ENCODE measurements at regions not wholly inside any gene's neighbourhood (a gene's known extent, or its start where the extent isn't known, plus 50 kb on each side); places are given as distances from the start of the nearest gene placed in this dataset.
A peak's percentile ranks its signal among the peaks of the same experiment; 100 is the strongest.

DNA sequence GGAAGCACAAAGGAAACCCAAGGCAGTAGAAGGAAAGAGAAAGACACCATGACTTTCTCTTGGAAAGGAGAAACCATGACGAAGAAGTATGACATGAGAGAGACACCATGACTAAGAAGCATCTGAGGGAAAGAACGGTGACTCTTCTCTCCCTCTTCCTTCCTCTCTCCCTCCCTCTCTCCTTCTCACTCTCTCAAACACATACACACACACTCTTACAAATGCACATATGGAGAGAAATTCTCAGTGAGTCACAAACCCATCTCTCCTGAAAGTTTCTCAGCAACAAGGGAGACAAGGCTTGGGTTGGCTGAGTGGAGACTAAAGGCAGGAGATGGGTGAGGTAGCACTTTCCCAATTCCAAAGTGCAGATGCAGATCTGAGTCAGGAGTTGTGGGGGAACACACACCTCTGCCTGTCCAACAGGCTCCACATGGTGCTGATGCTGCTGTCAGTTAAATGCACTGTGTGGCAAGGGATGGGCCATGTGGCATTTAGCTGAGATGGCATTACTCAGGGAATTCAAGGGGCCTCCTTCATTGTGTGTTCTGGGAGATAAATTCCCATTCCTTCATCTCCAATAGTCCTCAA, 336.7 kb upstream of the C16orf82 start:
- no peak for DNase-seq

DNA sequence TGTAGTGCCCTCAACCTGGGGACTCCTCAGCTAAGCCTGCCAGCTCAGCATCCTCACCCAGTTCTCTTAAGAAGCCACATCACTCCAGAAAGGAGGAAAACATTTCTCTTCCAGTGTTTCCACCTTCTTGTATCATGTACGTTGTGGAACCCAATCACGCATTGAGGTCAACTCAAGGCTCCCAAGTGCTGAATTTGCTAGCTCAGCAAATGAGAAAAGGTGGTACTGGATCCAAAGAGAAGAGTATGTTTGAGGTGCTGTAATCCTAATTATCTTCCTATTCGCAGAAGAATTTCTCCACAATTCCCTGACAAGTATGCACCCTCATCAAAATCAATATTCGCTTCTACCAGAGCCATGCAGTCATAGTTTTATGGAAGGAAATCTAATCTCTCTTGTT, 335.0 kb upstream of the C16orf82 start:
- DNase-seq: no peak

DNA sequence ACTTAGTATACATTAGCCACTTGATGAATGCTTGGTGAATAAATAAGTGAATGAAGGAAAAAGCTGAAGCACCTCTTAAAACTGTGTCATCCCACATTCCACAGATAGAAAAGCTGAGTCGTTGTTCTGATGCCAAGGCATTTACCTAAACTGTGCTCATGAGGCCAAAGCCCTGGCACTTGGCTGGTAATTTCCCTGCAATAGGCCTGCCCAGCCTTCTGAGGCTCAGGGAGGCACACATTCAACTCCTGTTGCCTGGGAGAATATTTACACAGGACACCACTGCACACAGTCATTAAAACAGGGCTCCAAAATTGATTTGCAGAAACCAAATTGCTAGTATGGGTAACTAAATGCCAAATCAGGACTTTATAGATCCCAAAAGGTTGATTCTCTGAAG, 333.0 kb upstream of the C16orf82 start:
- DNase-seq: no peak

DNA sequence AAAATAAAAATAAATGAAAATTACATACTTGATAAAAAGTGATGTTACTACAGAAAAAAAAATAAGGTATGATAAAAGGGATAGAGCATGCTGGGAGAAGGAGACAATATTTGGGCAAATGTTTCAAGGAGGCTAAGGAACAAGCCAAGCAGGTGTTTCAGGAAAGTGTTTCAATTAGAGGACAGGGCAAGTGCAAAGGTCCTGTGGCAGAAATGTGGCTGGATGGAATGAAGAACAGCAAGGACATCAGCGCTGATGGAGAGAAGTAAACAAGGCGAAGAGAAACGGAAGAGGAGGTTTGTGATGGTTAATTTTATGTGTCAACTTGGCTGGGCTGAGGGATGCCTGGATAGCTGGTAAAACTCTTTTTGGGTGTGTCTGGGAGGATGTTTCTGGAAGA, 331.2 kb upstream of the C16orf82 start:
- DNase-seq: no peak

DNA sequence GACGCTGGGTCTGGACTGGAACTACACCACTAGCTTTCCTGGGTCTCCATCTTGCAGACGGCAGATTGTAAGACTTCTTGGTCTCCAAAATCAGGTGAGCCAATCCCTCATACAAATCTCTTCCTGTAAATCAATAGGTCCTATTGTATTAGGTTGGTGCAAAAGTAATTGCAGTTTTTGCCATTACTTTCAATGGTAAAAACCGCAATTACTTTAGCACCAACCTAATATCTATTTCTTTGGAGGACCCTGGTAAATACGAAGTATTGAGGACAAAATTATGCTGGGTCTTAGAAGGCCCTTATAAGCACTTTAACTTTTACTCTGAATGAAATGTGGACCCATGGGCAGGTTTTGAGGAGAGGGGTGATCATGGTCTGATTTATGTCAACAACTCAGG, 330.6 kb upstream of the C16orf82 start:
- no peak for DNase-seq

DNA sequence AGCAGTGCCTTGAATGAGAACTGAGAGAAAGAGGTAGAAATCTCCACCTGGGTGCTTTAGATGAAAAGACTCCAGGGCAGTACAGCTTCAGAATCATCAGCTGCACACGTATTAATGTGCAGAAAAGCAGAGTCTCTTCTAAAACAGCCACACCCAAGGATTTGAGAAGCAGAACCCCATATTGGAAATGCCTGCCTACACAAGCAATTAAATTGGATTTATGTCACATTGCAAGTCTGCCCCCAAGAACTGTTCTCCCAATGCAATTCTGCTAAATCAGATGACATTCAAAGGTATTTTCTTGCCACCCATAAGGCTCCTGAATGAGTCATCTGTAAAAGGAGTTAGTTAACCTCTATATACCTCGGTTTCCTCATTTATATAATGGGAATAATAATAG, 326.0 kb upstream of the C16orf82 start:
- DNase-seq: no peak

DNA sequence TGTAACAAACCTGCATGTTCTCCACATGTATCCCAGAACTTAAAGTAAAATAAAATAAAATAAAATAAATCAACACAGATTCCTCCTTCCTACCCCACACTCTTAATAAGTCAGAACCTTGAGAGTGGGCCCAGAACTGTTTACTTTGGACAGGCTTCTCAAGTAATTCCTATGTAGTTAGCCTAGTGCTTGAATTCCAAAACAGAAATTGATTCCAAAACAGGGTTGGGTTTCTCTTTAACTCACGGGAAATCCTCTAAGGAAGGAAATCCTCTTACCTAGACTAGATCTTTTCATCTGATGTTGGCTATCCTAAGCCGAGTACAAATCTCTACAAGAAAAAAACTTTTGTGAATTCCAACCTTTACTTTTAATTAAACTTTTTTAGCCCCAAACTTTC, 324.7 kb upstream of the C16orf82 start:
- DNase-seq: no peak

DNA sequence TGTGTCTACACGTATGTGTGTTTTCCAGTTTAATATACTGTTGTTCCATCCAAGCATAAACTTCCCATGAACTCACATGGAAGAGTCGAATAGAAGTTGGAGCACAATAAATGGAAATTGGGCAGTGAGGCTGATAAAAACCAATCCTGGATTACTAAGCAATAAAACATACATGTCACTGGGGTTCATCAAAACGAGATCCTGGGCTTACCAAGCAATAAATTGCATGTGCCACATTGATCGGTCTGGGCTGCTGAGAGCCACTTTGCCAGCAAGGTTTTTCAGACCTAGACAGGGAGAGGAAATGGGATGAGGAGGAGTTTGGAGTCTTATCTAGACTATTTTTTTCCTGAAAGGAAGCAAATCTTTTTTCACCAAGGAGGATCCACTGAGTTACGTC, 322.3 kb upstream of the C16orf82 start:
- DNase-seq: no peak

DNA sequence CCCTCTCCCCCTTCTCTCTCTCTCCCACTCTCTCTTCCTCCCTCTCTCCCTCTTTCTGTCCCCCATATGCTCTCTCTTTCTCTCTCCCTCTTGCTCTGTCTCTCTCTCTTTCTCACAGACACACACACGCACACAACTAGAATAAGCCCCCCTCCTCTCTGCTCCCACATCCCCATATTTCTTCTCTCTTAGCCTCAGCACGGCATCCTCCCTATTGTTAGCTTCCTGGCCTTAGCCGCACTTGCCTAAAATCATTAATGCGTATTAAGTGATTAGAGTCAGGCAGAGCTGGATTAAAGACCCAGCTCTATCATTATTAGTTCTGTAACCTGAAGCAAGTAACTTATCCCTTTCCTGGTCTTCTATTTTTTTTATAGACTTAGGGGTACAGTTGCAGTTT, 319.0 kb upstream of the C16orf82 start:
- DNase-seq: no peak

DNA sequence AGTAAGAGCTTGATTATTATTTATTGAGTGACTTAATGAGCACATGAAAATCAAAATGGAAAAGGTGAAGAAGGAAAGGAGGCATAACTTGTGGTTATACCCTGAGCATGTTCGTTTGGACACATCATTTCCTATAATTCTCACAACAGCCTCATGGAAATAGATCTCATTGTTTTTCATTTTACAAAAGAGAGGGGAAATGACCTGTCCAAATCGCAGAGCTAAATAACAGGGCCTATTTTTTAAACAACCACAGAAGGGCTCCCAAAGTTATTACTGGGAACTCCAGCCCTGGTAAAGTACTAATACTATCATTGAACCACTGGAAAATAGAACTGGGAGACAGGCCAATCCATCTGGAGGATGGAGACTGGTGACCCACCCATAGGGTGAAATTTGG, 317.7 kb upstream of the C16orf82 start:
- DNase-seq: no peak

DNA sequence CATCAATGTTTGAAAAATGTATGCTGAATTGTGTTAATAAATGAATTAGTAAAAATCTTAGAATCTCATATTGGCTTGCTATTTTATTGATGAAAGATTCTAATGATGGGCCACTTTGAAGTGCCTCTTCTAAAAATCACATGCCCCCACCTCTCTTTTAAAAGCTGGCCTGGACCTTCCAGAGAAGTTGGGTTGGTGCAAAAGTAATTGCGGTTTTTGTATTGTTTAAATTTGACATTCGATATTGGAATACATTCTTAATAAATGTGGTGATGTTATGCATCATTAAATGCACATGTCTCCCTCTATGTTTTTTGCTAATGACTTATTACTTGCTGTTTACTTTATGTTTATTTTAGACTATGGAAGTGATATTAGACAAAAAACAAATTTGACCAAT, 314.6 kb upstream of the C16orf82 start:
- no peak for DNase-seq

DNA sequence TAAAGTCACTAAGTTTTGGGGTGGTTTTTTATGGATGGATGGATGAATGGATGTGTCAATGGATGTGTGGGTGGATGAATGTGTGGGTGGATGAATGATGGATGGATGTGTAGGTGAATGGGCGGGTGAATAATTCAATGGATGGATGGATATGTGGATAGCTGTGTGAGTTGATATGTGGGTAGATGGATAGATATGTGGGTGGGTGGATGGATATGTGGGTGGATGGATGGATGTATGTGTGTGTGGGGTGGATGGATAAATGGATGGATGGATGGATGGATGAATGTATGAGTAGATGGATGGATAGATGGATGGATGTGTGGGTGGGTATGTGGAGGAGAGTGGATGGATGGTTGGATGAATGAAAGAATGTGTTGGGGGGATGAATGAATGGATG, 310.1 kb upstream of the C16orf82 start:
- DNase-seq: no peak

DNA sequence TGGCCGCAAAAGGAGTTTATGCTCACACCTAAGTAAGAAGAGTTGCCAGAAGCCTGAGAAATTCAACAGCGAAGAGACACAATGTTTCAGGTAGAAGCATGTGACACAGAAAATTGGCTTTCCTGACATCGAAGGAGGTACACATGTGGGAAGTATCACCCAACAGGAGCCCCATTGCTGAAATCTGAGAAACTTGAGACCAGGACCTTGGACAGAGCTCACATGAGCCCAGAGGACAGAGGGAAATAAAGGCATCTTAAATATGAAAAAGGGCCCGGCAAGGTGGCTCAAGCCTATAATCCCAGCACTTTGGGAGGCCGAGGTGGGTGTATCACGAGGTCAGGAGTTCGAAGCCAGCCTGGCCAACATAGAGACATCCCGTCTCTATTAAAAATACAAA, 304.1 kb upstream of the C16orf82 start:
- no peak for DNase-seq

DNA sequence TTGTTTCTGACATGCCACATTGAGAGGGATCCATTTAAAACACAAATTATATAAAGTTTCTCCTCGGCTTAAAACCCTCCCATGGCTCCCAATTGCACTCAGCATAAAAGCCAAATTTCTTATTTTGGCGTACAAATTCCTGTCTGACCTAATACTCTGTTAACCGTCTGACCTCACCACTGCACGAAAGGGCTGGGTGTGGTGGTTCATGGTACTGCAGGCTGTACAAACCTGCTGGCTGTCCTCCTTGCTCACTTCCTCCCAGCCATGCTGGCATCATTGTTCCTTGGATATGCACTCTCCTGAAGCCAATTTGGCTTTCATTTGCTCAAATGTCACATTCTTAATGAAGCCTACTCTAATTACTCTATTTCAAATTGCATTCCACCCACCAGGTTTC, 301.6 kb upstream of the C16orf82 start:
- DNase-seq: peak in 1 of 2 experiments; percentile 8

DNA sequence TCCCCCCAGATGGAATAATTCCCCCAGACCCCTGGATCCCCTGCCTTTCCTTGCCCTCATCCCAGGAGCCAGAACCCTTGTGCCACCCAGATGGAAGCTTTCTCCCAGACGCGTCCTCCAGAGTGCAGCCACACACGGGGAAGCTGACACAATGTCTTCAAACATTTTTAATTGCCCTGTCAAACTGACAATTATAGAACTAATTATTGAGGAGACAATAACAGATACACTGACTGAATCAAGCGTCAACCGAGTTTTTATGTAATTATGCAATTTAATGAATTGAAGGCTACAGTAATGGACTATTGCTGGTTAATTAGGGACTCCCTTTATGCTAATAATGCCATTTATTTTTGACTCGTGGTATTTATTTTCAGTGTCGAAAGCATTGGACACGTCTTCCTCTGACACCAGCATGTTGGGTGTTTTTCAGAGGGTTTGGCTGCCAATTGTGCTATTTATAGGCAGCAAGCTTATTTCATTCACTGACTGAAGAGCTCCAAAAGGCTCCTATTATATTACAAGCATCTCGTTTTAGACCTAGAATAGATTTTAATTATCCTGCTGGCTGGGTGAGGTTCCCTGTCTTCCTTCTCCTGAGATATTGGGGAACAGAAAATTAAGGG, 298.2 kb upstream of the C16orf82 start:
- DNase-seq: no peak

DNA sequence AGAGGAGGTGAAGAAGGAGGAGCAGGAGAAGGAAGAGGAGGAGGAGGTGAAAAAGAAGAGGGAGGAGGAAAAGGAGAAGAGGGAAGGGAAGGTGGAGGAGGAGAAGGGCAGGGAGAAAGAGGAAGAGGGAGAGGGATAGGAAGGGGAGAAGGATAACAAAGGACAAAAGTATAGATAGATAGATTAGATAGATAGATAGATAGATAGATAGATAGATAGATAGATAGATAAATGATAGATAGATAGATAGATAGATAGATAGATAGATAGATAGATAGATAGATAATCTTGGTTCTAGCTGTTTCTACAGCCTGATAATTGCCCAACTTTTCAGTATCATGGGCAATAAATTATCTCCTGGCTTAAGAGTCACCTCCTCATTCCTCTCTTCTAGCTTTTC, 296.2 kb upstream of the C16orf82 start:
- no peak for DNase-seq

DNA sequence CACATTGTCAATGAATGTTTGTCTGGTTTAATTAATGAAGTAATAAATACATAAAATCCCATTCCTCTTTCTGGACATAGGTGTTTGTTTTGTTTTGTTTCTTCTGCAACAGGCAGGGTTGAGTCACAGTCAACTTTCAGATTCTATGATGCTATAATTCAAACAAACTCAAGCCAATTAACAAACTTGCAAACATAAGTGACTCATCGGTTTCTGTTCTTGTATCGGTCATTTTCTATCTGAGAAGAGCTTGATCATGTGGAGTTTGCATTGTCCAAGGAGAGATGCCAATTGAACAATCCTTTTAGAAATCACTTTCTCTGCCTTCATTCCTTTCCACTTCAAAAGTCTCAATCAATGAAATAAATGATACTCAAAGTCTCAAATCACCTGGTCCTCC, 294.2 kb upstream of the C16orf82 start:
- no peak for DNase-seq

DNA sequence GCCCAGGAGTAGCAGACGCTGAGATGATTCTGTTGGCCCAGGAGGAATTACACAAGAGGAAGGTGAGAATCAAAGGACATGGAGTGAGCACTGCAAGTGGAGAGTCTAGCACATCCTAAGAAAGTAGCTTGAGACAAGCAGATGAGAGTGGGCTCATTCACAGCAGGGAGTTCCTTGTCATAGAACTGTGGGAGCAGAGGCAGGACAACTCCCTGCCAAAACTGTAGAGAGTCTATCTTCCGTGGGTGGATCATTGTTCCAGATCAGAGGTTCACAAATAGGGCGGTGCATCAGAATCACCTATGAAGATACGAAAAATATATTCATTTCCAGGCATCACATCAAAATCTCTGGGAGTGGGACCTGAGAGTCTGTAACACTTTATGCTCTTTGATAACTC, 288.9 kb upstream of the C16orf82 start:
- no peak for DNase-seq

DNA sequence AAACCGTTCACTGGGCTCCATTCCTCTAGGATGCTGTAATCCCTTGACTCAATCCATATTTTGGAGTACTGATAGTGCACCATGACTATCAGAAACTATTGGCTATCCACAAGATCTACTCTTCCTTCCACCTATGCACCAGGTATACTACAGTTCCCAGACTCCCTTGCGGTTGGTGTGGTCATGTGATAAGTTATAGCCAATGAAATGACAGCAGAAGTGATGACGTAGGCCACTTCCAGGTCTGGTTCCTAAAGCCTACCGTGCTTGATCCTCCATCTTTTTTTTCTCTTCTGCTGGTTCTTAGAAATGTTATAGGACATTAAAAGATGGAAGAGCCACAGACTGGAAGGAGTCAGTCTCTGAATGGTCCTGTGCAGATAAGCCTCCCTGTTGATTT, 278.8 kb upstream of the C16orf82 start:
- DNase-seq: no peak

DNA sequence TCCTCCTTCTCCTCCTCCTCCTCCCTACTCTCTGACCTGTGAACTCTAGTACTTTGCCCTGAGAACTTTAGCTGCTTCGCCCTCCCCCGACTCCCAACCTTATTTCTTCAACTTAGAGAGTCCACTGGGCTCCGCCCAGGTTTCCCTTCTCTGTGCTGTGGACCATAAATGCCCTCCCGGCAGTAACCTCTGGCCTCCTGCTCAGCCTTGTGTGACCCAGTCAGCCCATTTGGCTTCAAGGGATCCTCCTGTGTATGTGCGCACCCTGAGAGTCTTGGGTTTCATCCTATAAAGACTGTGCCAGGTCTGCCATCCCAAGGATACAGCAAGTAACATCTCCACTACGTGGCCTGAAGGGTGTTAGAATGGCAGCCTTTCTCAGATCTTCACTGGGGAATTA, 275.6 kb upstream of the C16orf82 start:
- DNase-seq: no peak

DNA sequence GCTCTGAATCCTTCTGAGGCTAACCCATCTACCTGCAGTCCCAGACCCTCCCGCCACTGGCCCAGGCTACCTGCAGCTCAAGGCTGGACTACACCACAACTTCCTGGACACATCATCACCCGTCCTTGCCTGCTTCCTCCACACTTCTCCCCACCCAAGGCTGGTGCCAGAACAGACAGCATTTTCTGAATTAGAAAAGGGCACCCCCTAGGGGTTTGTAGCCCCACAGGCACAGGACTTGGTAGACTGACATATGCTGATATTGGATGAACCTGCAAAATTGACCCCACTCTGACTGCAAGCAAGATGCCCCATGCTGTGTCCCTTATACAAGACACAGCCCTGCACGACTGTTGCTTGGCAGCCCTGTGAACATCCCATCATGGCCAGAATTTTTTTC, 271.5 kb upstream of the C16orf82 start:
- DNase-seq: no peak

DNA sequence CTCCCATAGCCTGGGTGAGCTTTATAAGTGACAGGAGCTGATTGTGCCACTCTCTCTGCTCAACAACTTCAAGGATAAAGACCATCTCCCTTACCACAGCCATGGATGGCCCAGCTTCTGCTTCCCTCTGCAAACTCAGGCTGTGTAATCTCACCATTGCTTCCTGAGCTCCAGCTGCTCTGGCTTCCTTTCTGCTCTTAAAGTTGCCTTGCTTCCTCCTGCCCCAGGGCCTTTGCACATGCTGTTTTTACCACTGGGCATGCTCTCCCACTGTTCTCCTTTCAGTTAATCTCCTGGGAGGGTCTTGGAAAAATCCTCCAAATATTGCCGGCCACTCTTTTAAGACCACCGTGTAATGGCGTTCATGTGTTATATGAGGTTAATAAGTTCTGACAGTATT, 265.1 kb upstream of the C16orf82 start:
- no peak for DNase-seq

DNA sequence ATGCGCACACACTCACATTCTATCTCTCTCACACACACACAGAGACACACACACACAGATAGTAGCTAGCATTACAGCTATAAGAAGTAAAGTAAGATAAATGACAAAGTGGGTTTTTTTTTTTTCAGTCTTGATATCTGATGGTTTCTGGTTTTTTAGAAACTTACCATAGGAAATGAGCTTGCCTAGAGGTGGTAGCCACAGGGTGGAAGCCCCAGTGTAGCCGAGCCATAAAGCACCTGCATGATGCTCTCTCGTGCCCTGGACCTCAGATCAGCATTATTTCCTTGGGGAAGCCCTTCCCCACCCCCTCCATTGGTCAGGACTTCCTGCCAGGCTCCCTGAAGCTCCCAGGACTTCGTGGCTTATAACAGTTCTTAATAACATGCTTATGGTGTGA, 264.3 kb upstream of the C16orf82 start:
- DNase-seq: no peak

DNA sequence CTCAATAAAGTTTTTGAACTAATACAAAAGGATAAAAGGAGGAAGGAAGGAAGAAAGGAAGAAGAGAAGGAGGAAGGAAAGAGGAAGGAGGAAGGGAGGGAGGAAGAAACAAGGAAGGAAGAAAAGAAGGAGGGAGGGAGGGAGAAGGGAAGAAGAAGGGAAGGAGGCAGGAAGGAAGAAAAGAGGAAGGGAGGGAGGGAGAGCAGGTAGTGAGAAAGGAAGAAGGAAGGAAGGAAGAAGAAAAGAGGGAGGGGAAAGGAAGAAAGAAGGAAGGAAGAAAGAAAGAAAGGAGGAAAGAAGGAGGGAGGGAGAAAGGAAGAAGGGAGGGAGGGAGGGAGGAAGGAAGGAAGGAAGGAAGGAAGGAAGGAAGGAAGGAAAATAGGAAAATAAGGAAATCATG, 263.8 kb upstream of the C16orf82 start:
- no peak for DNase-seq

DNA sequence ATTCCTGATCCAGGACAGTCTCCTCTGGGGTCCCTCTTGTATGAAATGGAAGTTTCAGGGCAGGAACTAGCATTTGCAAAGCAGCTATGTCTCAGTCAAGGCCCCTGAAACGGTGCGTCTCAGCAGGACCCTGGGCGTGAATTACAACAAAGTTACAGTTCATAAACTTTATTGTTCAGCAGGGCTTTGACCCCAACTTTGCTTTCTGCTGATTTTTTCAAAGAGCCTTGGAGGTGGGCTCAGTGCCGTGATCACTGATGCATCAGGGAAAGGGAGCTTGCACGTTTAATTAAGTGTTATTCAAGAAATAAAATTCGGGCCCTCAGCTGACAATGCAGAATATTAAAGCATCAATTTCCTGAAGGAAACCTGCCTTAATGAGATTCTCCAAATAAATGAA, 260.1 kb upstream of the C16orf82 start:
- no peak for DNase-seq

DNA sequence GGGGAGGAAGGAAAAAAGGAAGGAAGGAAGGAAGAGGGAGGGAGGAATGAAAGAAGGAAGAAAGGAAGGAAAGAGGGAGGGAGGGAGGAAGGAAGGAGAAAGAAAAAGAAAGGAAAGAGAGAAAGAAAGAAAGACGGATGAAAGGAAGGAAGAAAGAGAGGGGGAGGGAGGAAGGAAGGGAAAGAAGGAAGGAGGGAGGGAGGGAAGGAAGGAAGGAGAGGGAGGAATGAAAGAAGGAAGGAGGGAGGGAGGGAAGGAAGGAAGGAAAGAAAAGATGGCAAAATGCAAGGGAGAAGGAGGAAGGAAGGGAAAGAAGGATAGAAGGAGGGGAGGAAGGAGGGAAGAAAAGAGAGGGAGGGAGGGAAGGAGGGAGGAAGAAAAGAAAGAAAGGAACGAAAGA, 257.3 kb upstream of the C16orf82 start:
- DNase-seq: no peak

Data from NCI-H524 (cell line).